T-cell (primary cell): ENCODE measurements at regions not wholly inside any gene's neighbourhood (a gene's known extent, or its start where the extent isn't known, plus 50 kb on each side); places are given as distances from the start of the nearest gene placed in this dataset.
"Not testable (repeated sequence)": the region's sequence is repeated elsewhere in the genome, so short reads cannot be mapped to it uniquely, and the experiment has no call there.

Experiments
- ATAC-seq, 4 experiments: fragments of 200-7000 bp in 3 of 4; fragments of 150-1000 bp in 1 of 4; cut with Tn5 transposase; replicated peaks in 1 of 4; 1 replicate in 3 of 4; 2 replicates in 1 of 4; pipeline ENCODE4 v1.10.0; 2021; ENCODE audit warnings: moderate library complexity in 3 of 4, mild to moderate bottlenecking in 2 of 4, moderate number of reproducible peaks in 1 of 4
- CTCF ChIA-PET, 2 donors: fragments of 300-600 bp; sonication (Branson Sonifier 250); formaldehyde crosslinking; loops; one replicate each; lab custom pipeline; 2022; ENCODE audit warnings: antibody characterized with exemption in 2 of 2; lab: Charles Lee
- POLR2A ChIA-PET, 2 donors: fragments of 300-600 bp; sonication (Branson Sonifier 250); formaldehyde crosslinking; loops; one replicate each; lab custom pipeline; 2022; ENCODE audit warnings: antibody characterized with exemption in 2 of 2; lab: Charles Lee
- DNase-seq, 35 experiments: peaks; one replicate each; pipeline versions ENCODE4 v3.0.0 to v3.0.0-alpha.2; 2013 to 2023
- H3K27ac ChIP-seq: one replicate; pipeline ENCODE4 v1.5.1; 2013; ENCODE audit warnings: low read length
- H3K27me3 ChIP-seq, 2 experiments: replicated peaks in 1 of 2; 1 replicate in 1 of 2; 2 replicates in 1 of 2; pipeline versions ENCODE4 v1.6.1 to v1.7.0; 2013; ENCODE audit warnings: low read length in 1 of 2, mixed read lengths in 1 of 2; ENCODE audit not compliant: control insufficient read depth in 2 of 2, insufficient read depth in 2 of 2; ENCODE audit errors: extremely low read depth in 1 of 2
- H3K36me3 ChIP-seq, 2 donors: 1 replicate in 1 of 2; 2 replicates in 1 of 2; pipeline versions ENCODE4 v1.6.1 to v1.7.0; 2013; ENCODE audit warnings: low read length in 1 of 2; ENCODE audit not compliant: control insufficient read depth in 2 of 2, insufficient read depth in 1 of 2; ENCODE audit errors: extremely low read depth in 1 of 2
- H3K4me1 ChIP-seq, 2 experiments: 1 replicate in 1 of 2; 2 replicates in 1 of 2; pipeline versions ENCODE4 v1.6.1 to v1.7.0; 2013; ENCODE audit warnings: low read length in 2 of 2, mixed read lengths in 1 of 2; ENCODE audit not compliant: insufficient read depth in 2 of 2, control insufficient read depth in 1 of 2; ENCODE audit errors: extremely low read depth in 1 of 2
- H3K4me3 ChIP-seq, 2 donors: 1 replicate in 1 of 2; 2 replicates in 1 of 2; pipeline versions ENCODE4 v1.5.1 to v1.7.0; 2013; ENCODE audit warnings: mild to moderate bottlenecking in 2 of 2, low read length in 1 of 2, moderate library complexity in 1 of 2; ENCODE audit not compliant: control insufficient read depth in 1 of 2; ENCODE audit errors: extremely low read depth in 1 of 2
- H3K9me3 ChIP-seq: 2 replicates; pipeline ENCODE4 v1.7.0; 2013
- H3K27ac Mint-ChIP-seq, 2 donors: one replicate each; pipeline ENCODE4 v1.8.0; 2020 to 2021; ENCODE audit warnings: mild to moderate bottlenecking in 2 of 2, mixed read lengths in 2 of 2
- H3K27me3 Mint-ChIP-seq, 2 donors: one replicate each; pipeline ENCODE4 v1.8.0; 2021 to 2022; ENCODE audit warnings: mixed read lengths in 2 of 2
- H3K36me3 Mint-ChIP-seq: one replicate; pipeline ENCODE4 v1.8.0; 2021; ENCODE audit warnings: mixed read lengths
- H3K4me1 Mint-ChIP-seq, 3 donors: one replicate each; pipeline ENCODE4 v1.8.0; 2020 to 2022; ENCODE audit warnings: mixed read lengths in 3 of 3, mild to moderate bottlenecking in 1 of 3
- H3K4me3 Mint-ChIP-seq, 3 donors: one replicate each; pipeline ENCODE4 v1.8.0; 2020 to 2022; ENCODE audit warnings: mild to moderate bottlenecking in 3 of 3, mixed read lengths in 3 of 3, moderate library complexity in 3 of 3
- H3K9me3 Mint-ChIP-seq, 3 donors: one replicate each; pipeline ENCODE4 v1.8.0; 2020 to 2022; ENCODE audit warnings: mixed read lengths in 3 of 3
- WGBS: methylation state at CpG from one replicate; pipeline ENCODE4 v1.1.5; 2013; ENCODE audit warnings: missing lambda C conversion rate; ENCODE audit not compliant: insufficient coverage; 5-methylcytosine and 5-hydroxymethylcytosine counted together

- Histone ChIP-seq H3K4me3 (no peak overlapping the region), H3K4me1 (no peaks in the 10 kb centered on the region), H3K27ac (no peak overlapping the region), H3K27me3 (no peaks in the 10 kb centered on the region), H3K36me3 (no peaks in the 10 kb centered on the region), H3K9me3 (no peaks in the 10 kb centered on the region)
- Mint-ChIP-seq H3K27me3 (no peaks in the 10 kb centered on the region), H3K4me3 (no peak overlapping the region), H3K36me3 (no peaks in the 10 kb centered on the region), H3K27ac (no peak overlapping the region), H3K9me3 (no peaks in the 10 kb centered on the region), H3K4me1 (no peaks in the 10 kb centered on the region)
- DNase-seq (no peak), ATAC-seq (no peak)
- no CpG with 5 or more reads among the region's 2 CpGs for WGBS
- POLR2A ChIA-PET, result no interaction called here
- CTCF ChIA-PET, result no interaction called here
These were observed 218.6 kb upstream of the TSPY4 start for GRCh38 chrY:9118704-9119103.

- H3K4me3 ChIP-seq, result no peak overlapping the region
- H3K9me3 Mint-ChIP-seq, result no peaks in the 10 kb centered on the region
- ATAC-seq (no peak), DNase-seq (no peak)
- CTCF ChIA-PET, result no interaction called here
- no peaks in the 10 kb centered on the region for H3K27me3 ChIP-seq
- no peaks in the 10 kb centered on the region for H3K27me3 Mint-ChIP-seq
- no peak overlapping the region for H3K27ac Mint-ChIP-seq
- no peaks in the 10 kb centered on the region for H3K36me3 Mint-ChIP-seq
- no peaks in the 10 kb centered on the region for H3K9me3 ChIP-seq
- POLR2A ChIA-PET, result no interaction called here
- WGBS, result 54% methylated on average over 3 of the region's 7 CpGs
- no peaks in the 10 kb centered on the region for H3K4me1 Mint-ChIP-seq
- no peak overlapping the region for H3K4me3 Mint-ChIP-seq
- no peaks in the 10 kb centered on the region for H3K36me3 ChIP-seq
- no peak overlapping the region for H3K27ac ChIP-seq
- no peaks in the 10 kb centered on the region for H3K4me1 ChIP-seq
These were observed 212.6 kb upstream of the TSPY4 start for GRCh38 chrY:9124623-9125022.

GRCh38 chrY:9126545-9126944 lies 210.7 kb upstream of the TSPY4 start:
- CTCF ChIA-PET, result no interaction called here

GRCh38 chrY:9143366-9143765 lies 193.9 kb upstream of the TSPY4 start:
- H3K4me3 ChIP-seq, H3K9me3 Mint-ChIP-seq, CTCF ChIA-PET, H3K27me3 Mint-ChIP-seq, H3K4me1 Mint-ChIP-seq, DNase-seq, H3K36me3 ChIP-seq, H3K27ac ChIP-seq, H3K4me3 Mint-ChIP-seq, H3K36me3 Mint-ChIP-seq, H3K27ac Mint-ChIP-seq, H3K4me1 ChIP-seq, H3K27me3 ChIP-seq, POLR2A ChIA-PET, H3K9me3 ChIP-seq, ATAC-seq: not testable (repeated sequence)
- WGBS, result no CpG with 5 or more reads among the region's 4 CpGs

More at GRCh38 chrY:9126545-9126944, 210.7 kb upstream of the TSPY4 start:
- H3K27ac ChIP-seq, result no peak overlapping the region
- H3K27me3 ChIP-seq, result no peaks in the 10 kb centered on the region
- no peak for DNase-seq
- Mint-ChIP-seq H3K4me3 (no peak overlapping the region), H3K36me3 (no peaks in the 10 kb centered on the region), H3K9me3 (no peaks in the 10 kb centered on the region), H3K4me1 (no peaks in the 10 kb centered on the region), H3K27me3 (no peaks in the 10 kb centered on the region), H3K27ac (no peak overlapping the region)
- H3K4me3 ChIP-seq, result no peak overlapping the region
- POLR2A ChIA-PET, result no interaction called here
- H3K4me1 ChIP-seq, result no peaks in the 10 kb centered on the region
- no peaks in the 10 kb centered on the region for H3K9me3 ChIP-seq
- ATAC-seq, result no peak
- no CpG with 5 or more reads among the region's 1 CpG for WGBS
- H3K36me3 ChIP-seq, result no peaks in the 10 kb centered on the region

- ATAC-seq, CTCF ChIA-PET, H3K9me3 Mint-ChIP-seq, H3K4me1 ChIP-seq, H3K36me3 ChIP-seq, H3K4me3 ChIP-seq, DNase-seq, H3K9me3 ChIP-seq, H3K27me3 Mint-ChIP-seq, H3K4me3 Mint-ChIP-seq, H3K27ac ChIP-seq, H3K36me3 Mint-ChIP-seq, H3K4me1 Mint-ChIP-seq, POLR2A ChIA-PET, H3K27ac Mint-ChIP-seq, H3K27me3 ChIP-seq: not testable (repeated sequence)
These were observed 182.7 kb upstream of the TSPY4 start for GRCh38 chrY:9154552-9154951.

- no peak overlapping the region for H3K4me3 Mint-ChIP-seq
- Histone ChIP-seq H3K4me1 (no peaks in the 10 kb centered on the region), H3K27ac (no peak overlapping the region), H3K36me3 (no peaks in the 10 kb centered on the region), H3K27me3 (no peaks in the 10 kb centered on the region), H3K4me3 (no peak overlapping the region), H3K9me3 (no peaks in the 10 kb centered on the region)
- no CpG with 5 or more reads among the region's 4 CpGs for WGBS
- no peak overlapping the region for H3K27ac Mint-ChIP-seq
- H3K9me3 Mint-ChIP-seq, result no peaks in the 10 kb centered on the region
- POLR2A ChIA-PET, result no interaction called here
- no peaks in the 10 kb centered on the region for H3K27me3 Mint-ChIP-seq
- H3K36me3 Mint-ChIP-seq, result no peaks in the 10 kb centered on the region
- H3K4me1 Mint-ChIP-seq, result no peaks in the 10 kb centered on the region
- CTCF ChIA-PET, result no interaction called here
- DNase-seq (no peak), ATAC-seq (no peak)
These were observed 181.5 kb upstream of the TSPY4 start for GRCh38 chrY:9155721-9156120.

GRCh38 chrY:9158616-9159015 lies 178.6 kb upstream of the TSPY4 start:
- Histone ChIP-seq H3K36me3 (no peaks in the 10 kb centered on the region), H3K4me3 (no peak overlapping the region), H3K27ac (no peak overlapping the region), H3K4me1 (no peaks in the 10 kb centered on the region), H3K27me3 (no peaks in the 10 kb centered on the region), H3K9me3 (no peaks in the 10 kb centered on the region)
- Mint-ChIP-seq H3K27me3 (no peaks in the 10 kb centered on the region), H3K9me3 (no peaks in the 10 kb centered on the region), H3K36me3 (no peaks in the 10 kb centered on the region), H3K27ac (no peak overlapping the region), H3K4me3 (no peak overlapping the region), H3K4me1 (no peaks in the 10 kb centered on the region)
- WGBS, result no CpG with 5 or more reads among the region's 1 CpG
- ChIA-PET CTCF (no interaction called here), POLR2A (no interaction called here)
- no peak for DNase-seq
- ATAC-seq, result no peak
